ENCODE measurements at regions not wholly inside any gene's neighbourhood (a gene's known extent, or its start where the extent isn't known, plus 50 kb on each side); places are given as distances from the start of the nearest gene placed in this dataset.

DNA sequence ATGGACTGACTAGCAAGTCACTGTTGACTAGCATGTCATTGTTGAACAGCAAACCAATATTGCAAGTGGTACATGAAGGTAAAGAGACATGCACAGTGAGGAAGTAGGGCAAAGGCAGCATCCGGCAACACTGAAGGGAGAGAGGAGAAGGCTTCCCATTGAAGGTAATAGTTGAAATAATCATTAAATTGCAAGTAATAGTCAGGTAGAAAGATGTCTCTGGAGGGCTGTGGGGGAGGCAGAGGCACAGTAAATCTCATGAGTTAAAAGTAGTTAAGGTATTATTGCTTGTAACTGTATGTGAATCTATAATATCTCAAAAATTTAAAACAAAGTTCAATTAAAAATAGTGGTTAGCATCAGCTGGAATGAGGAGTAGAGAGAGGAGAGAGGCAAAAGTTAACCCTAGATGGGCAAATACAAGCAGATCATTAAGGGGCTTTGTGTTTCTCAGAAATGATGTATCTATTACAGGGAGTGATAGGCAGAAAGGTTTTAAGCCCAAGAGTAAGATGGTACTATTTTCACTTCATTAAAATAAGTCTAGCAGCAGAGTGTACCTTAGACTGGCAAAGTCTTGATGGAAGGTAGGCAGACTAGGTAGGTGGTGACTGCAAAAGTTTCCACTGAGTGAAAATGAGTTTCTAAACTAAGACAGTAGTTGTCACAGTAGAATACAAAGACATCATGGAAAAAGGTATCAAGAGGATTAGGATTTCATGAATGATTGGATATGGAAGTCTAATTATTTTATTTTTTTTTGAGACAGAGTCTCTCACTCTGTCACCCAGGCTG, 776.6 kb downstream of the RAB28 start:
- no peak overlapping the region for H3K4me3 ChIP-seq (ENCODE audit: low read depth, low read length)
- DNase-seq (ENCODE audit: low read depth) = no peak
- no peak for TF ChIP-seq CTCF (IDR thresholded peaks at IDR 0.05; ENCODE audit: low read depth, low read length, missing control alignments)
- in situ Hi-C loops (cut with HindIII; ENCODE audit: low sequenced_read_pairs) = no loop called here

DNA sequence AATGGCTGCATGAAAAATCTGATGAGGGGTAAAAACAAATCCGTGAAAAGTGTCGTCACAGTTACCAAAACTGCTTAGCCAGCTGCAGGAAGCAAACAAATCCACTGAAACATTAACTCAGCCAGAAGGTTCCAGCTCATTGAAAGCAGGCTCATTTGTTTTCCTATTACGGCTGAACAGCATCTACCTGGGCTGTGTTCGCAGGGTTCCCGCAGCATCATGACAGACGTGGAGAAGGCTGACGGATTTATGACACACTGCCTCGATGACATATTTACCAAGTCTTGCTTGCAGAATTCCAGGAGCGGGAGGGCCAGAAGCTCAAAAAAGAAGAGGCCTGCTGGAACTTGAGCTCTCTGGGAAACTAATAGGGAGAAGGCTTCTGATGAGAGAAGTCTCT, 781.1 kb downstream of the RAB28 start:
- in situ Hi-C loops (cut with HindIII; ENCODE audit: low sequenced_read_pairs) = no loop called here
- DNase-seq (ENCODE audit: low read depth) = no peak
- no peak for TF ChIP-seq CTCF (IDR thresholded peaks at IDR 0.05; ENCODE audit: low read depth, low read length, missing control alignments)
- H3K4me3 ChIP-seq (ENCODE audit: low read depth, low read length) = no peak overlapping the region

DNA sequence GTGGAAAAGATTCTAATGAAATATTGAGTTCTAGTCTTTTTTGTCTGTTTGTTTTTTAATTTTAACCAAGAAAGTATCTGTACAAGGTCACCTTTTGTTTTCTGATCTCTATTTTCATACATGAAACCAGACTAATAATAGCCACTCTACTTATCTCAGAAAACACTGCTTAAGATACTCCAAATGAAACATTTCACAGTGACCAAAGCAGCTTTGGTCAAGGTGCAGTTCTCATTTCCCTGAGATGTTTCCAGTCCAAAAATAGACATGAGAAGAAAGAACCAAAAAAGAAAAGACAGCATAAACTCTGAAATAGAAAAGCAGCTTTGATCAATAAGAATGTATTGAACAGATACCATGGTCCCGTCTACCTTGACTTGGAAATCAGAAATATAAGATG, 782.8 kb downstream of the RAB28 start:
- in situ Hi-C loops (cut with HindIII; ENCODE audit: low sequenced_read_pairs) = no loop called here
- TF ChIP-seq CTCF (IDR thresholded peaks at IDR 0.05; ENCODE audit: low read depth, low read length, missing control alignments) = no peak
- no peak overlapping the region for H3K4me3 ChIP-seq (ENCODE audit: low read depth, low read length)
- DNase-seq (ENCODE audit: low read depth) = no peak

GRCh38 chr4:12697970-12698369, 786.2 kb downstream of the RAB28 start:
- DNase-seq (ENCODE audit: low read depth) = no peak
- no peak for TF ChIP-seq CTCF (IDR thresholded peaks at IDR 0.05; ENCODE audit: low read depth, low read length, missing control alignments)

GRCh38 chr4:12692815-12693214, 791.3 kb downstream of the RAB28 start:
- in situ Hi-C loops (cut with HindIII; ENCODE audit: low sequenced_read_pairs) = no loop called here
- no peak for TF ChIP-seq CTCF (IDR thresholded peaks at IDR 0.05; ENCODE audit: low read depth, low read length, missing control alignments)
- no peak overlapping the region for H3K4me3 ChIP-seq (ENCODE audit: low read depth, low read length)
- peak; percentile 5 for DNase-seq (ENCODE audit: low read depth)

More at GRCh38 chr4:12697970-12698369, 786.2 kb downstream of the RAB28 start:
- H3K4me3 ChIP-seq (ENCODE audit: low read depth, low read length) = no peak overlapping the region
- in situ Hi-C loops (cut with HindIII; ENCODE audit: low sequenced_read_pairs) = no loop called here

GRCh38 chr4:12691168-12691567, 793.0 kb downstream of the RAB28 start:
- TF ChIP-seq CTCF (IDR thresholded peaks at IDR 0.05; ENCODE audit: low read depth, low read length, missing control alignments) = no peak
- no peak for DNase-seq (ENCODE audit: low read depth)
- in situ Hi-C loops (cut with HindIII; ENCODE audit: low sequenced_read_pairs) = no loop called here
- no peak overlapping the region for H3K4me3 ChIP-seq (ENCODE audit: low read depth, low read length)
